NB4 (cell line): ENCODE measurements at regions not wholly inside any gene's neighbourhood (a gene's known extent, or its start where the extent isn't known, plus 50 kb on each side); places are given as distances from the start of the nearest gene placed in this dataset.
"Not testable (repeated sequence)": the region's sequence is repeated elsewhere in the genome, so short reads cannot be mapped to it uniquely, and the experiment has no call there.

Experiments
- DNase-seq: peaks from one replicate; pipeline ENCODE4 v3.0.0; 2010; ENCODE audit warnings: low read depth
- H3K4me3 ChIP-seq: one replicate; pipeline ENCODE4 v1.5.1; 2011; ENCODE audit warnings: mild to moderate bottlenecking, low read depth, low read length, moderate library complexity
- MYC ChIP-seq: IDR thresholded peaks from 2 replicates; pipeline ENCODE4 v1.6.1; 2011; ENCODE audit warnings: low read depth, low read length
- POLR2A ChIP-seq: IDR thresholded peaks from 2 replicates; pipeline ENCODE4 v1.6.1; 2011; ENCODE audit warnings: mild to moderate bottlenecking; ENCODE audit not compliant: insufficient read length; ENCODE audit errors: extremely low read depth
- TF ChIP-seq, protein P1 (sequence below): IDR thresholded peaks from 2 replicates; pipeline ENCODE4 v1.6.1; 2011; ENCODE audit warnings: low read depth, low read length
- TF ChIP-seq, protein P2 (sequence below): IDR thresholded peaks from one replicate; pipeline ENCODE4 v1.5.1; 2012; ENCODE audit warnings: low read depth, low read length

DNA sequence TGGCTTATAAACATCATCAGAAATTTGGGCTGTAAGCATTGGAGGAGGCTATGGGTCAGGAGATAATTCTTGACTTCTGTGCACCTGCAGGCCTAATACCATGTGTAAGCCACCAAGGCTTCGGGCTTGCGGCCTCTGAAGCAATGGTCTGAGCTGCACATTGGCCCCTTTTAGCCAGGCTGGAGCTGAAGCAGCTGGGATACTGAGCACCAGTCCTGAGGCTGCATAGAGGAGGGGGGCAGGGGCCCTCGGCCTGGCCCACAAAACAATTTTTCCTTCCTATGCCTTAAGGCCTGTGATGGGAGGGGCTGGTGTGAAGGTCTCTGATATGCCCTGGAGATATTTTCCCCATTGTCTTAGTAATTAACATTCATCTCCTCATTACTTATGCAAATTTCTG is 373.0 kb upstream of the HTR2C start:
- no peak overlapping the region for H3K4me3 ChIP-seq
- TF ChIP-seq, protein P1, sequence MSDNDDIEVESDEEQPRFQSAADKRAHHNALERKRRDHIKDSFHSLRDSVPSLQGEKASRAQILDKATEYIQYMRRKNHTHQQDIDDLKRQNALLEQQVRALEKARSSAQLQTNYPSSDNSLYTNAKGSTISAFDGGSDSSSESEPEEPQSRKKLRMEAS: no peak
- no peak for TF ChIP-seq POLR2A
- TF ChIP-seq MYC: no peak
- TF ChIP-seq, protein P2, sequence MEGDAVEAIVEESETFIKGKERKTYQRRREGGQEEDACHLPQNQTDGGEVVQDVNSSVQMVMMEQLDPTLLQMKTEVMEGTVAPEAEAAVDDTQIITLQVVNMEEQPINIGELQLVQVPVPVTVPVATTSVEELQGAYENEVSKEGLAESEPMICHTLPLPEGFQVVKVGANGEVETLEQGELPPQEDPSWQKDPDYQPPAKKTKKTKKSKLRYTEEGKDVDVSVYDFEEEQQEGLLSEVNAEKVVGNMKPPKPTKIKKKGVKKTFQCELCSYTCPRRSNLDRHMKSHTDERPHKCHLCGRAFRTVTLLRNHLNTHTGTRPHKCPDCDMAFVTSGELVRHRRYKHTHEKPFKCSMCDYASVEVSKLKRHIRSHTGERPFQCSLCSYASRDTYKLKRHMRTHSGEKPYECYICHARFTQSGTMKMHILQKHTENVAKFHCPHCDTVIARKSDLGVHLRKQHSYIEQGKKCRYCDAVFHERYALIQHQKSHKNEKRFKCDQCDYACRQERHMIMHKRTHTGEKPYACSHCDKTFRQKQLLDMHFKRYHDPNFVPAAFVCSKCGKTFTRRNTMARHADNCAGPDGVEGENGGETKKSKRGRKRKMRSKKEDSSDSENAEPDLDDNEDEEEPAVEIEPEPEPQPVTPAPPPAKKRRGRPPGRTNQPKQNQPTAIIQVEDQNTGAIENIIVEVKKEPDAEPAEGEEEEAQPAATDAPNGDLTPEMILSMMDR: no peak
- no peak for DNase-seq

DNA sequence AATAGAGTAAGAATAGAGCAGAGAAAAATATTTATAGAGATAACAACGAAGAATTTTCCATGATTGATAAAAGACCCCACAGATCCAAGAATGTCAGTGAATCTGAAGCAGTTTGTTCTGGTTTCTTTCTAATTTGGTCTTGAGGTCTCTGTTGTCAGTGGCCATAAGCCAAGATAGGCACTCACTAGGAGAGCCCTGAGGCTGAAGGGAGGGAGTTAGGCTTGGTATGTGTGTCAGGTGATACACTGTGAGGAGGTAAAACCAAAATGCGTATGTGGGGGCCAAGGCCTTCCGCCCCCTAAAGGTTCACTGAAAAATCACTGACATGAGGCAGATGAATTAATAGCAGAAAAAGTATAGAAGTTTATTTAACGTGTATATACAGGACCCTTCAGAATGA is 382.3 kb upstream of the HTR2C start:
- no peak for DNase-seq

DNA sequence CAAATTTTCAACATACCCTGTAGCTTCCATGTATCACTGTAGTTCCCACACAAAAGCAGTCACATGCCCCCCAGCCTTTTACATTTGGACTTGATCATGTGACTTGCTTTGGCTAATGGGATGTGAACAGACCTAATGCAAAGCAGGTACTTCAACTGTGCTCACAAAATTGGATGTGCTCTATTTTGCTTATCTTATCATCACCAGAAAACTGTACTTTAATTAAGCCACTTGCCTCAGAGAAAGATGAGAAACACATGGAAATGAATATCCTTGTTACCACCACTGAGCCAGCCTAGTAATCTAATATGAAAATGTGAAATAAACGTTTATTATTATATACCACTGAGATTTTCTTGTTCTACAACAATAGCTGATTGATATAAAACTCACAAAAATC is 402.7 kb upstream of the HTR2C start:
- TF ChIP-seq MYC: no peak
- TF ChIP-seq, protein P1: no peak
- no peak for TF ChIP-seq POLR2A
- TF ChIP-seq, protein P2: no peak
- H3K4me3 ChIP-seq: no peak overlapping the region
- no peak for DNase-seq

More for the DNA sequence above, 382.3 kb upstream of the HTR2C start:
- H3K4me3 ChIP-seq: no peak overlapping the region
- TF ChIP-seq MYC (no peak), POLR2A (no peak)
- TF ChIP-seq, protein P1: no peak
- TF ChIP-seq, protein P2: no peak

DNA sequence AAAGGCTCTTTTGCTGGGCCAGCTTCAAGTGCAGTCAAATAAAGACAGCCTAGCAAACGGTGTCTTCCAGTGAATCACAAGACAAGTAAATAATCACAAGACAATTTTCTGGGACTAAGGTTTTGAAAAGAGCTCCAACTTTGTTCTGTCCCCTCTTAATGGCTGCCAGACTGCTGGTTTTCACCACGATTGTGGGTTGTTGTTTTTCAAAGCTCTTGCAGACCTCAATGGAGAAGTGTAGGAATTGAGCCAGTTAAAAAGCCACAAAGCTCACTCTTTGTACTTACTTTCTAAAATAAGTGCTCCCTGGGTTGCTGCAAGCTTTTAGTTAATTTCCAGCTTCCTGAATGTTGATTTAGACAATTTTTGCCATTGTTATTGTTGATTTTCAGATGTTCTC is 405.8 kb upstream of the HTR2C start:
- no peak for DNase-seq

DNA sequence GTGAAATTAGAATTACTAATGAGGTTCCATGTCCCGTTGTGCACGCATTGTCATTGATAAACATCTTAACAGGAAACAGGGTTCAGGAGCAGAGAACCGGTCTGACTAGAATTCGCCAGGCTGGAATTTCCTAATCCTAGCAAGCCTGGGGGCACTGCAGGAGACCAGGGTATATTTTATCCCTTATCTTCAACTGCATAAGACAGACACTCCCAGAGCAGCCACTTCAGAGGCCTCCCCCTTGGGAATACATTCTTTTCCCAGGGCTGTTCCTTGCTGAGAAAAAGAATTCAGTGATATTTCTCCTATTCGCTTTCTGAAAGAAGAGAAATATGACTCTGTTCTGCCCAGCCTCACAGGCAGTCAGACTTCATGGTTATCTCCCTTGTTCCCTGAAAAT is 416.6 kb upstream of the HTR2C start:
- DNase-seq: not testable (repeated sequence)

More for the DNA sequence above, 405.8 kb upstream of the HTR2C start:
- TF ChIP-seq, protein P2: no peak
- TF ChIP-seq, protein P1: no peak
- no peak for TF ChIP-seq POLR2A
- TF ChIP-seq MYC: no peak
- no peak overlapping the region for H3K4me3 ChIP-seq

DNA sequence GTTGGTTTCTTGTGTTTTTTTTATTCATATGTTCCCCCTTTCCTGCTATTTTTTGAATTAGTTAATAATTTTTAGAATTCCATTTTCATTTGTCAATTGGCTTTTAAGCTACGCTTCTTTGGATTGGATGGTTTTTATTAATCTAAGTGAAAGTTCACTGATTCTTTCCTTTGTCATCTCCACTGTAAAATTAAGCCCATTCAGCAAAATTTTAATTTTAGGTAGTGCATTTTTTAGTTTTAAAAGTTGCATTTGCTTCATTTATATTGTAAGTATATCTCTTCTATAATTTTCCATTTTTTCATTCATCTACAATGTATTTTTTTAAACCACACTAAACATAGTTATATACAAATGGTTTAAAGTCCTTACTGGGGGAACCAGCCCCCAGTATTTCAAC is 417.3 kb upstream of the HTR2C start:
- TF ChIP-seq POLR2A: no peak
- TF ChIP-seq, protein P1: no peak
- TF ChIP-seq MYC: no peak
- TF ChIP-seq, protein P2: no peak
- no peak for DNase-seq
- no peak overlapping the region for H3K4me3 ChIP-seq

More for the DNA sequence above, 416.6 kb upstream of the HTR2C start:
- not testable (repeated sequence) for H3K4me3 ChIP-seq
